Nephron progenitor cell (in vitro differentiated cells): ENCODE measurements at regions not wholly inside any gene's neighbourhood (a gene's known extent, or its start where the extent isn't known, plus 50 kb on each side); places are given as distances from the start of the nearest gene placed in this dataset.
"Not testable (repeated sequence)": the region's sequence is repeated elsewhere in the genome, so short reads cannot be mapped to it uniquely, and the experiment has no call there.

ENCODE experiments used
- DNase-seq: peaks from one replicate; pipeline ENCODE4 v3.0.0; 2021
- H3K27ac Mint-ChIP-seq: 2 replicates; pipeline ENCODE4 v1.8.0; 2021; ENCODE audit warnings: mild to moderate bottlenecking, moderate library complexity, mixed read lengths
- H3K27me3 Mint-ChIP-seq: 2 replicates; pipeline ENCODE4 v1.8.0; 2021; ENCODE audit warnings: mild to moderate bottlenecking, low read depth, mixed read lengths; ENCODE audit not compliant: poor library complexity
- H3K36me3 Mint-ChIP-seq: 2 replicates; pipeline ENCODE4 v1.8.0; 2021; ENCODE audit warnings: low read depth, mixed read lengths
- H3K4me1 Mint-ChIP-seq: 2 replicates; pipeline ENCODE4 v1.8.0; 2021; ENCODE audit warnings: mixed read lengths
- H3K4me3 Mint-ChIP-seq: 2 replicates; pipeline ENCODE4 v1.8.0; 2021; ENCODE audit warnings: mild to moderate bottlenecking, moderate library complexity, mixed read lengths
- H3K9me3 Mint-ChIP-seq: 2 replicates; pipeline ENCODE4 v1.8.0; 2021; ENCODE audit warnings: mild to moderate bottlenecking, moderate library complexity, mixed read lengths
- CTCF ChIP-seq: fragments of 200-600 bp; sonication (generic); IDR thresholded peaks from 2 replicates; pipeline ENCODE4 v1.5.0; 2021; ENCODE audit warnings: antibody characterized with exemption

DNA sequence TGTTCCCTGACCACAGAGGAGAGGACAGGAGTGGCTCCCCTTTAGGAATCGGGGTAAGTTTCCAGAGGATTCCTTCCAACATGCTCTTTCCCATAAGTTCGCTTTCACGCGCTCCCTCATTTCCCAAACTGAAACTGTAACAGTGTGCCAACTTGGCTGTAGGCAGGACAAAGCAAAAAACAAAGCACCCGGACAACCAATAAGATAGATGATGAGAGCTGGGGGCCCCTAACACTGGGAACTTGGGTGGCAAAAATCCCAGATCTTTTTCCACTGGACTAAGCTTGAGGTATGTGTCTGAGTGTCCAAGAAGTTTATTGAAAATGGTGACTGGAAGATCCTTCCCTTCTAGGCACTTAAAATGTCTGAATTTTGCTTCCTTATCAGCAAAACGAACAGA, 258.7 kb upstream of the IL12B start:
- H3K27me3 Mint-ChIP-seq = peaks cover 7% of the 10 kb centered on the region
- no peaks in the 10 kb centered on the region for H3K36me3 Mint-ChIP-seq
- no peak for DNase-seq
- H3K4me1 Mint-ChIP-seq = no peaks in the 10 kb centered on the region
- H3K27ac Mint-ChIP-seq = no peak overlapping the region
- no peak for TF ChIP-seq CTCF
- no peaks in the 10 kb centered on the region for H3K9me3 Mint-ChIP-seq
- H3K4me3 Mint-ChIP-seq = no peak overlapping the region

DNA sequence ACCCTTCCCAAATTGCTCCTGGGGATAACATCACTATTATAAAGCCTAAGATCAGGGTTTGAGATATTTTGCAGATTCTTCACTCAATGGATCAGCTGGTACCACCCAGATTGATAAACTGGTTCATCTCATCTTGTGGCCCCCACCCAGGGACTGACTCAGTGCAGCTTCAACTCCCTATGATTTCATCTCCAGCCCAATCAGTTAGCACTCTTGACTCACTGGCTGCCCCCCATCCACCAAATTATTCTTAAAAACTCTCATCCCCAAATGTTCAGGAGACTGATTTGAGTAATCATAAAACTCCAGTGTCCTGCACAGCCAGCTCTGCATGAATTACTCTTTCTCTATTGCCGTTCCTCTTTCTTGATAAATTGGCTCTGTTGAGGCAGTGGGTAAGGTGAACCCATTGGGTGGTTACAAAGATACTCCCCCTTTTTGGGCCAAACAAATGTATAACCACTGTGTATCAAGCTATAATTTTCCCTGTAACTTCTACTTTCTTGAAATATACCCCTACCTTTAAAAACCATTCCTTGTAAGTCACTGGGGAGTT, 263.3 kb upstream of the IL12B start:
- Mint-ChIP-seq H3K4me1 (no peaks in the 10 kb centered on the region), H3K9me3 (peaks cover 31% of the 10 kb centered on the region)

GRCh38 chr5:159595561-159595960, 265.3 kb upstream of the IL12B start:
- H3K27me3 Mint-ChIP-seq, DNase-seq, H3K4me3 Mint-ChIP-seq, H3K4me1 Mint-ChIP-seq, H3K36me3 Mint-ChIP-seq, H3K27ac Mint-ChIP-seq: not testable (repeated sequence)
- peaks cover 33% of the 10 kb centered on the region for H3K9me3 Mint-ChIP-seq

More for the DNA sequence above, 263.3 kb upstream of the IL12B start:
- H3K36me3 Mint-ChIP-seq = no peaks in the 10 kb centered on the region
- no peak overlapping the region for H3K27ac Mint-ChIP-seq
- no peak for DNase-seq
- no peak overlapping the region for H3K4me3 Mint-ChIP-seq
- no peaks in the 10 kb centered on the region for H3K27me3 Mint-ChIP-seq
- no peak for TF ChIP-seq CTCF

GRCh38 chr5:159601216-159601615, 270.9 kb upstream of the IL12B start:
- Mint-ChIP-seq H3K27me3 (no peaks in the 10 kb centered on the region), H3K36me3 (no peaks in the 10 kb centered on the region), H3K4me1 (no peaks in the 10 kb centered on the region), H3K4me3 (no peak overlapping the region), H3K9me3 (peaks cover 33% of the 10 kb centered on the region), H3K27ac (no peak overlapping the region)
- no peak for DNase-seq
- TF ChIP-seq CTCF = no peak

- Mint-ChIP-seq H3K4me1 (no peaks in the 10 kb centered on the region), H3K27ac (no peak overlapping the region), H3K27me3 (no peaks in the 10 kb centered on the region), H3K9me3 (peaks cover 23% of the 10 kb centered on the region), H3K36me3 (no peaks in the 10 kb centered on the region), H3K4me3 (no peak overlapping the region)
- no peak for TF ChIP-seq CTCF
- DNase-seq = no peak
Observed at GRCh38 chr5:159602434-159602833, 272.1 kb upstream of the IL12B start.

DNA sequence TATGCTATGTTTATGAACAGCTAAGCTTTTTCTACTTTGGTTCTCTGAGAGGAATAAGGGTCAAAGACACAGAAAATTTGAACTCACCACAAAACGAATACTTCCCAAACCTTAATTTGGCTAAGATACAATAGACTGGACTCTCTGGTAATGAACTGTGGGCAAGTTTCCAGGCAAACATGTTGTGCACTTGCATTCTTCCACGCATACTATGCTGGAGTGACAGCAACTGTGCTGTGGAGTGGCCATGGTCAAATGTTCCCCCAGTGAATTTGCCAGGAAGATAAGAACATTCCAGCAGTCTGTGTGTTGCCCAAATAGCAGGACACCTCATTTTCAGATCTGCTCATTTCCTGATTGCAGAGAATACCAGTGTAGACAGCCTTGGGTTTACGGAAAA, 275.3 kb upstream of the IL12B start:
- DNase-seq = no peak
- H3K4me1 Mint-ChIP-seq = no peaks in the 10 kb centered on the region
- H3K9me3 Mint-ChIP-seq = peaks cover 19% of the 10 kb centered on the region
- H3K27ac Mint-ChIP-seq = no peak overlapping the region
- H3K36me3 Mint-ChIP-seq = no peaks in the 10 kb centered on the region
- H3K4me3 Mint-ChIP-seq = no peak overlapping the region
- TF ChIP-seq CTCF = no peak
- H3K27me3 Mint-ChIP-seq = no peaks in the 10 kb centered on the region
